ENCODE measurements at regions not wholly inside any gene's neighbourhood (a gene's known extent, or its start where the extent isn't known, plus 50 kb on each side); places are given as distances from the start of the nearest gene placed in this dataset.
"Not testable (repeated sequence)": the region's sequence is repeated elsewhere in the genome, so short reads cannot be mapped to it uniquely, and the experiment has no call there.

DNA sequence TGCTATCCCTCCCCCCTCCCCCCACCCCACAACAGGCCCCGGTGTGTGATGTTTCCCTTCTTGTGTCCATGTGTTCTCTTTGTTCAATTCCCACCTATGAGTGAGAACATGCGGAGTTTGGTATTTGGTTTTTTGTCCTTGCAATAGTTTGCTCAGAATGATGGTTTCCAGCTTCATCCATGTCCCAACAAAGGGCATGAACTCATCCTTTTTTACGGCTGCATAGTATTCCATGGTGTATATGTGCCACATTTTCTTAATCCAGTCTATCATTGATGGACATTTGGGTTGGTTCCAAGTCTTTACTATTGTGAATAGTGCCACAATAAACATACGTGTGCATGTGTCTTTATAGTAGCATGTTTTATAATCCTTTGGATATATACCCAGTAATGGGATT is 98.3 kb upstream of the DPH5 start:
- DNase-seq (ENCODE audit: low spot score), result not testable (repeated sequence)

DNA sequence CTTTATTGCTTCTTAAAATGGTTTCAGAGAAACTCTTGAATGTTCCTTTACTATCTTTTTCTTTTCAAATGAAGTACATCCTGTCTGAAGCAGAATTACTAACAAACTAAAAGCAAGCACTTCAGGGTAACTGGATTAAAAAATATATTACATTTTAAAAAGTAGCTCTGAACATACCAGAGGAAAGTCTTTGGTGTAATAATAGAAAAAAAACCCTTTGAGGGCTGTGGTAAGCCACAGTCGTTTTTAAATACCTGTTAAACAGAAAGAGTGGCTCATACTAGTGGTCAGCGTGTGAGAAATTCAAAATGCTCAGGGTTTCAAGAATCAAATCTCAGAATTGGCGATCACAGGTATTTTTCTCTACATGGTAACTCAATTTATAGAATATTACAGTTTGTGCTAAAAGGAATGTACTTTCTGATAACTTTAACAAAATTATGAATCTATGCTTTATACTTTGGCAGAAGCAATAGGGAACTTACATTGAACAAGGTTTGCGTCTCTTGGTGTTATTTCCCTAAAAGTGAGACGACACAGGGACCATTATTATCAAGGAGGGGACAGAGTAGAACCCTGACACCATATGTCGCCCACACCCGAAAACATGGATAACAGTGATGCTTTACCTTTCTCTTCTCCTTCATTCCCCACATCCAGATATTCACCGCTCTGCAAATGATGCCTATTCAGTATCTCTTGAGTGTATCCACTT is 97.0 kb upstream of the DPH5 start:
- no peak for DNase-seq (ENCODE audit: low spot score)

DNA sequence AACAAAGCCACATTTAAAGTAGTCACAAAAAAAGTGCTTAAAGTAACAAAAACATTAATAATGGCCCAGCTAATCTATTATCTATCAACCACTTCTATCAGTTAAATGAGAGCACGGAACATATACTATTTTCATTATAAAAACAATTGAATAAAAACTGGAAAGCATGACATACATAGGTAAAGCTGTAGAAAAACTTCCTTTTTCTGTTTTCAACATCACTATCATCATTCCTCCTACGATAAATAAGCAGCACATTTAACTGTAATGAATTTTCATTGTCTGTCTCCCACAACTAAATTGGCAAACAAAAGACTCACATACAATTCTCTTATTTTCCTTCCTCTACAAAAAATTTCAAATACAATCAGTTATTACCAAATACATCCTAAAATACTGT is 96.4 kb upstream of the DPH5 start:
- DNase-seq (ENCODE audit: low spot score), result no peak

DNA sequence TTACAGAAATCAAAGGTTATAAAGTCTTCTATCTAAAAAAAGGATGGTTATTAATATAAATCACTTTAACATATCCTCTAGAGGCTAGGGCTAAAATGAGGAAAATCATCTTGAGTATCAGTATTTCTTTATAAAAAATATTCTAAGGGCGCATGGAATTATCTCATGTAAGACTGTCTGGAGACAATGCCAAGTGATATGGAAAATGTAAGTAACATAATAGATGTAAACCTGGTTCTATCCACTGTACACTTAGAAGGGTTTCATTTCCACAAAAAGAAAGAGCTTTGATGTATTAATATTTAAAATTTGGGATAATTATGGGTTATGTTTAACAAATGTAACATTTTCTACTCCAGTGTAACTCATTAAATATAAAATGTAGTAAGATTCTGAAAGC is 95.9 kb upstream of the DPH5 start:
- peak; percentile 51 for DNase-seq (ENCODE audit: low spot score)

DNA sequence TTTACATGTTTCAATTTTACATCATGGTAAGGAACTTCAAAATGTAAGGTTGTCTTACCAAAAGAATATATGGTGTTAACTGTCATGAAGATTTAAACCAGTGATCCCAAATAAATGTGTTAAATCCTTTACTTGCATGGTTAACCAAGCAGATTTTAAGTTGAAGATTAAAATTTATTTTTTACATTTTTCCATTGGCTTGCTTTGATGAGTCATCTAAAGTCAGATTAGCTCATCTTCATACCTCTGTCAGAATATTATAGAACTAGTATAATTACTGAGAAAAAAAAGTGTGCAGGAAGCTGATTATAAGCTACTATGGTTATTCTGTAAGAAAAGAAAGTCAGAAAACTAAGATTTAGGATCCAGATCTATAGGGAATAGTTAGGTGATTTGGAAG is 95.3 kb upstream of the DPH5 start:
- no peak for DNase-seq (ENCODE audit: low spot score)

DNA sequence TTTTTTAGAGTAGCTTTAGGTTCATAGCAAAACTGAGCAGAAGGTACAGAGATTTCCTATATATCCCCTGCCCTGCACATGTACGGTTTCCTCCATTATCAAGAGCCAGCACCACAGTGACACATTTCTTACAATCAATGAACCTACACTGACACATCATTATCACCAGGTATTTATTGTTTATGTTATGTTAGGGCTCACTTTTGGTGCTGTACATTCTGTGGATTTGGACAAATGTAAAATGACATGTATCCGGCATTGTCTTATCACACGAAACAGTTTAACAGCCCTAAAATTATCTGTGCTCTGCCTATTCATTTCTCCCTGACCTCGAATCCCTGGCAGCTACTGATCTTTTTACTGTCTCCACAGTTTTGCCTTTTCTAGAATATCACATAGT is 93.7 kb upstream of the DPH5 start:
- no peak for DNase-seq (ENCODE audit: low spot score)

DNA sequence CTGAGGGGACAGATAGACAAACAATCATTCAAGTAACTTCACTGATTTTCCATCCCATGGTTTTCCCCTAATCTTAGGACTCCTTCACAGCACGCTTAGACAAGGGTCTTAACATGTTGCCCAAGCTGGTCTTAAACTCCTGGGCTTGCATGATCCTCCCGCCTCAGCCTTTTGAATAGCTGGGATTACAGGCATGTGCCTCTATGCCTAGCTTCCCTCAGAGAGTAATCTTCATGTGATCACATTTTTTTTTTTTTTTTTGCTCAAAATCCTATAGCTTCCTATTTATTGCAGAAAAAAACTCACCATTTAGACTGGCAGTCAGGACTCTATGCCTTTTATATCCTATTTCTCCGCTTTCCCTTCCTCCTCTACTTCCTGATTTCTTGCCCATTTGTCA is 90.4 kb upstream of the DPH5 start:
- no peak for DNase-seq (ENCODE audit: low spot score)

DNA sequence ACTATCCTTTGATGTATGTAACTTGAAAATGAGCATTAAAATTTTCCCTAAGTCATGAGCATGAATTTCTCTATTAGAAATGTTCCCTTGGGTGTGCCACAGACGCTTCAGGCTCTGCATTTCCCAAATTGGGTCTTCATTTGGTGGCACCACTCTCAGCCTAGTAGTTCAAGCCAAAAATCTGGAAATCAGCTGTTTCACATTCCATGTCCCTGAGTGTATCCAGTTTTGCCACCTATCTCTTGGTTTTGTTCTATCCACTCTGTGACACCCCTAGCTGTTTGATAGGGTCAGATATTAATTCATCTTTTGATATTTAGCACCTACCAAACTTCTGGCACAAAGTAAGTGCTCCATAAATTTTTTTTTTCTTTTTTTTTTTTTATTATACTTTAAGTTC is 89.5 kb upstream of the DPH5 start:
- no peak for DNase-seq (ENCODE audit: low spot score)

DNA sequence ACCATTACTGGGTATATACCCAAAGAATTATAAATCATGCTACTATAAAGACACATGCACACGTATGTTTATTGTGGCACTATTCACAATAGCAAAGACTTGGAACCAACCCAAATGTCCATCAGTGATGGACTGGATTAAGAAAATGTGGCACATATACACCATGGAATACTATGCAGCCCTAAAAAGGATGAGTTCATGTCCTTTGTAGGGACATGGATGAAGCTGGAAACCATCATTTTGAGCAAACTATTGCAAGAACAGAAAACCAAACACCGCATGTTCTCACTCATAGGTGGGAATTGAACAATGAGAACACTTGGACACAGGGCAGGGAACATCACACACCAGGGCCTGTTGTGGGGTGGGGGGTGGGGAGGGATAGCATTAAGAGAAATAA is 88.5 kb upstream of the DPH5 start:
- not testable (repeated sequence) for DNase-seq (ENCODE audit: low spot score)

DNA sequence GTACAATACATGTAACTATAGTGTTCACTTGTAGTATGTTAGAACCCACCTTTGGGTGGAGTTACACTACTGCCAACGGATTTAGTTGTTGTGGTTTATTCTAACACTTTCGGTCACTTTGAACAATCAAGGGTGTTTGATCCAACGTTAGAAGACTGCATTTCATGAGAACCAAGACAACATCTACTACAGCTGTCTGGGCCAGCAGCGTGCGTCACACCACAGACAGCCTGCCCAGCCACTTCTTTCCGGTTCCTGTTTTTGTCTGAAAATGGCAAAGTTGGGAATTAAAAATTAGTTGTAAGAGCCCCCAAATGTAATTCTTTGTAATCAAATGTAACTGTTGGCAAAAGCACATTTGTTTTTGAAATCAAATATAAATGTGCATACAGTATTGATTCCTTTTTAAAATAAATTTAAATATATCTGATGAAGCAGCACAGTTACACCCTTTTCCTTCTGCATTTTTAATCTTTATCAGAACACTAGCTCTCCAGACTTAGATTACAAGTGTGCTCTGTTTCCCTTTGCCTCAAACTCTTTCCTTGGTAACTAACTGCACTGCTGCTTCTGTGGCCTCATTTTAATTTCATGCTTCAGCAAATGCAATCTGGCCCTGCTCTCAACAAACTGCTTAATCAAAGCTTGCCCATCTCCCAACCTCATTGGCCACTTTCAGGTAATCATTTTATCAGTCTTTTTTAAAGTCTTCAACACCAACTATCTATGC is 86.6 kb upstream of the DPH5 start:
- DNase-seq (ENCODE audit: low spot score), result peak; percentile 40

DNA sequence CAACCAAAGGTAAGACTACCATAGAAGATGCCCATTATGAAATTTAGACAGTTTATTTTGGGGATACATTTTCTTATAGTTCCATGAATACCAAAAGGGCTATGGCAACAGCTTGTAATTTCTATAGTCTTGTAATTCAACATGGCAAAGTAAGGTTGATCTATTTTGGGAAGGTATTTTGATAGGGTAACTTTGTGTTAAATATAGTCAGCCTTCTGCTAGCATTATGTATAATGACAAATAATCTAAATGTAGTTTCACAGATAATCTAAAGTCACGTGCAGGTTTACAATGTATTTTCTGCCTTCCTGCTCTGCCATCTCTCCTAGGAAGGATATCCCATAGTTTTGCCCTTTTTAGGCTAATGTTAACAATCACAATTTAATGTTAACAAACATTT is 85.9 kb upstream of the DPH5 start:
- DNase-seq (ENCODE audit: low spot score), result no peak

DNA sequence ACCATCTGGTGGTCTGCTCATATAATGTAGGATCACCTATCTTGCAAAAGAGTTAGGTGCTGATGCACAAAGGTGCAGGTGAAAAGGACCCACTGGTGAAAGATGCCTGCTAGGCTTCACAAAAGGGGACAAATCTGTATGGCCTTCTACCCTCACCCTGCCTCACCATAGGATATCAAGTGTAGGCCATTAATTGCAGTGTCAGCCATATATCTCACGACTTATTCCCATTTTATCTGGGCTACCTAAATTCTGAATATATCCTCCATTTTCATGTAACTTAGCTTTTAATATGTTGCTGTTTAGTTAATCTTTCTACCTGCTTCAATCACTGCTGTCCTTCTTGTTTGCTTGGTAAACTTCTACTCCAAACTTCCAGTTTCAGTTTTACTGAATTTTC is 84.2 kb upstream of the DPH5 start:
- DNase-seq (ENCODE audit: low spot score), result no peak

DNA sequence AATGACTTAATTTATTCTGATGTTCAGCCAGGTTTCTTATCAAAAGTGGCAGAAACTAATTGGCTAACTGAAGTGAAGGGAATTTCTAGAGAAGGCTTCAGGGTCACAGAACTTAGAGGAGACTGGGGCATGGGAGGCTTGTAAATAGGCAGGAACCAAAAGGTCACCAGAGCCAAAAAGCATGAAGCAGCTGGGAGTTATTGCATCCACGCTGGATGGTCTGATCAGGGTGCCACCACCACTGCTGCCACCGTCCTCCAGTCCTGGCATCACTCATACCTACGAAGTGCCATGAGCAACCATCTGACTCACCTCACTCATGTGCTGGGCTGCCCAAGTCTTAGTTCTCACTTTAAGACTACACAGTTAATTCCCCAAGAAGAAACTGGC is 82.5 kb upstream of the DPH5 start:
- DNase-seq (ENCODE audit: low spot score), result no peak

DNA sequence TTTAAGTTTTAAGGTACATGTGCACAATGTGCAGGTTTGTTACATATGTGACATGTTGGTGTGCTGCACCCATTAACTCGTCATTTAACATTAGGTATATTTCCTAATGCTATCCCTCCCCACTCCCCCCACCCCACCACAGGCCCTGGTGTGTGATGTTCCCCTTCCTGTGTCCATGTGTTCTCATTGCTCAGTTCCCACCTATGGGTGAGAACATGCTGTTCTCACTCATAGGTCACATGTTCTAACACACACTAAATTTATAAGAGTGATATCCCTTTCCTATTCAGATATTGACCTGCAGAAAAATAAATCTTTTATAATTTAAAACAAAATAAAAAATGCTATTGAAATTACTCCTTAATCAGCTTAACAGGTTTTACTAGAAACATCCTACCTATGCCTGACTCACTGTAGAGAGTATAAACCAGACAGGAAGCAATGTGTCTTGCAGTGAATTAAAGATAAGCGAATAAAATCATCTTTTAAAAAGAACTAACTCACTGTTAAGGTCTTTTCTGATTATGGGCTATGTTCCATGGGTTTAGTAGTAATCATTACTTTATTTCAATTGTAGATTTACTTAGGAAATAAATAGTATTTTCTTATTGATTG is 82.0 kb upstream of the DPH5 start:
- DNase-seq (ENCODE audit: low spot score), result no peak

DNA sequence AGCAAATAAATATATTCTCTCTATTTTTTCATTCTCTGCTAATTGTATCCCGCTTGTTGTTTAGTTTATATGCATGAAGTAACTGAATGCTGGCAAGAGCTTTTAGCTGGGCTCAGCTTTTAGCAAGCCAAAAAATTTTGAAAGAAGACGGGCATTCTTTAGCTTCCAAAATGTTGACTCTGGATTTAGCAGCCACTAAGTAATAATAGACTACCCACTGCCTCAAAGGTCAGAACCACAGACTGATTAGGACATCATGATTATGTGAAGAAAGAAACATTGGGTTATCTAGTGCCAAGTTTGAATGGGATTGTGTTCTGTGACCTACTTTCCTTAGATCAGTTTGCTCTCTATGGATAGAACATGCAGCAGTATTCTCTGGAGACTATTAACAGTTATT is 80.3 kb upstream of the DPH5 start:
- no peak for DNase-seq (ENCODE audit: low spot score)

DNA sequence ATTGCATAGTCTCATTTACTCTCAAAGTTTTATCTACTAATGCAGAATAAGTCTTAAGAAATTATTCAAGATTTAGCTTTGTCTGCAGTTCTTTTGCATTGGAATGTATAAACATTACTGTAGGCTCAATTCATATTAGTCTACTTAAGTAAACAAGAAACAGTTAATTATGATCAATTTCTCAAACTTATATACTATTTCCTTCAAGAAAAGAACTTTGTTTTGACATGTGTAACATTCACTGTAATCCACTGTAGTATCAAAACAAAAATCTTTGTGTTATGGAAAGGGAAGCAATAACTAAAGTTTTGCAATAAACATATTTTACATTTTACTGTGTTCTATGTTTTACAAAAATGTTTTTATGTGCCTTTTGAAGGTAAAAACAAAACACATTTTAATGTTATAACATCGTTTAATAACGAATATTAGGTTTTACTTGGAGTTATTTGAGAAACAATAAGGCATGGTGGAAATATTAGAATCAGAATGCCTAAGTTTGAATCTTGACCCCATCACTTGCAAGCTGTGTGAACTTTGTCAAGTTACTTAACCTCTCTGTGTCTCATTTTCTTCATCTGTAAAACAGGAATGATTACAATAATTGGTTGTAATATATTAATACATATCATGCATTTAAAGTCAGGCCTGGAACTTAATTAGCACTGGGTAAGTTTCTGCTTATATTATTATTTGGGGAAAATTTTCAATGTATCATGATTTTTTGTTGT is 77.0 kb upstream of the DPH5 start:
- no peak for DNase-seq (ENCODE audit: low spot score)

DNA sequence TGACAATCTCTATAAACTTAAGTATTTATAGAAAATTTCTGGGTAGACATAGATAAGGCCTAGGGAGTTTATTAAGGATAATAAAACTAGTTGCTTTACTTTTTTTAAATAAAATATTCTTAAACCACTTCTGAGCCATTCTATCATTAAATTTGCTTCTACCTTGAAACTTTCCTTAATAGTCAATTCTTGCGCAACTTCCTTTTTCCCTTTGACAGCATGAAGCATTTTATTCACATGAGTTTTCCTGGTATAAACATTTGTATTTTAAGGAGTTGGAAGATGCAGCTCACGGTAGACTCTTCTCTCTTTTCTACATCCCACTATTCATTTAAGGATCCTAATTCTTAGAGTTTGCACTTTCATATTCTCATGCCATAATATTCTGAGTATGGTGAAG is 75.8 kb upstream of the DPH5 start:
- no peak for DNase-seq (ENCODE audit: low spot score)

DNA sequence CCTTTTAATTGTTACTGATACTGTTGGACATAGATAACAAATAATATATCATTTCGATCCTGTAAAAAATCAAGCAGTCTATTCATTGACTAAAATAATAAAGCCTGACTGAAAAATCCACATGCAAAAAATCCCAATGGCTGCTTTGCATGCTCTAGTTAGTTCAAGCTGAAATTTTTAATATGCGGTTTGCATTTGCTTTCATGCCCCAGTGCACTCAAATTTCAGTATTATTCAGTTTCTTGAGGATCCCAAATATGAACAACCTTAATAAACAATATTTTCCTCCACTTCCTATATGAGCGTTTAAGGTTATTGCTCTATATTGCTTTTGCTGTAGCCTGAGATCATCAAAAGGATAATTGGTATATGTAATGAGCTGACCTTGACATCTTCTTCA is 75.1 kb upstream of the DPH5 start:
- no peak for DNase-seq (ENCODE audit: low spot score)

DNA sequence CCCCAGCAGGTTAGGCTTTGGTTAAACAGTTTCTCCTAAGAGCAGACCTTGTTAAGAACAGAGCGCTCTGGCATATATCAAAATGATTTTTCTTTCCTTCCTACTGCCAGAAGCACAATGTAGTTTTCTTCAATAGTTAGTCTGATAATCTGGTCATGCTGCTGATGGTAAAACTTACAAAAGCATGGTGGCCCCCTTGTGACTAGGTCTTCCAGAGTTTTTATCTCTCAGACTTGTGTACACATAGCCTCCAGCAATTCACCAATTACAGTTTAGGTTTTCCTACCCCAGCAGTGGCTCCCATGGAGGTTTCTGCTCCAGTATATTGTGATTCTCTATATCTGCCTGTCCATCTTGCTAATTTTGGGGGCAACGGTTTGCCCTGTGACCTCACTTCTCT is 73.3 kb upstream of the DPH5 start:
- DNase-seq (ENCODE audit: low spot score), result no peak

DNA sequence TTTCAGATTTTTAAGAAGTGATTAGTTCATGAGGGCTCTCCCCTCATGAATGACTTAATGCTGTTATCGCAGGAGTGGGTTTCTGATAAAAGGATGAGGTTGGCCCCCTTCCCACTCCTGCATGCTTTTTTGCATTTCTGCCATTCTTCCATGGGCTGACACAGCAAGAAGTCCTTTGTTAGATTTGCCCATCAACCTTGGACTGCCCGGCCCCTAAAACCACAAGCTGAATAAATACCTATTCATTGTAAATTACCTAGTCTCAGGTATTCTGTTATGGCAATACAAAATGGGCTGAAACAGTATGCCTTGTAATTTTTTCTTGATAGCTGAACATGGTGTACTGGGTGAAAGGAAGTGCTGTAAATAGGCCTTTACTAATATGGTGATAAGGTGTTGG is 72.7 kb upstream of the DPH5 start:
- no peak for DNase-seq (ENCODE audit: low spot score)

DNA sequence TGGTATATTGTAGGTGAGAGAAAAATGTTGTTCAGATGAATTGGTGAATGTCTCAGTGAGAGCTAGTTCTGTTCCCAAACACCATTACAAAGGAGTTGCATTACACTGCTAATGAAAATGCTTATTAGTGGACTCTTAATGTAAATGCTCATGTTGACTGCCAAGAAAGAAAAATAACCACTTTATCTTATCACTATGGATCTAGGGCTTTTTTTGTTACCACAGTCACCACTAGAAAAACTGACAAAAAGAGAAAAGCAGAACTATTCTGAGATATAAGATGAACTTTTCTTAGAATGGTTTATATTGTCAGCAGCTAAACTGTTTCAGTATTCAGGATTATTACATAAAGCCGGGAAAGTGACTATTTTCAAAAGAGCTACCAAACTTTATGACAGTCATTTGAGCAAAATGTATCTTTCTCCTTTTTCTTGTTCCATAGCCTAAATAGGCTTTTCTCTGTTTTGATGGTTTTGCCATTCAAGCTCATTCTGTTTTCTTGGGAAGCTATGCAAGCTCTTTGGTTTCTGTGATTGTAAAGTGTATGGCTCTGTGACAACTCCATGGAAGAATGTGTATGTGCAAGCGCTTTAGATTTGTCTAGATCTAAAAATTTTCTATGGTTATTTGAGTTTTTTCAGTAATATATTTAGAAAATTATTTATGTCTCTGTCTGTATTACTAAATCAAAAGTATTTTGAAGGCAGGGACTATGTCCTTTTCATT is 64.2 kb upstream of the DPH5 start:
- DNase-seq (ENCODE audit: low spot score), result peak; percentile 55

DNA sequence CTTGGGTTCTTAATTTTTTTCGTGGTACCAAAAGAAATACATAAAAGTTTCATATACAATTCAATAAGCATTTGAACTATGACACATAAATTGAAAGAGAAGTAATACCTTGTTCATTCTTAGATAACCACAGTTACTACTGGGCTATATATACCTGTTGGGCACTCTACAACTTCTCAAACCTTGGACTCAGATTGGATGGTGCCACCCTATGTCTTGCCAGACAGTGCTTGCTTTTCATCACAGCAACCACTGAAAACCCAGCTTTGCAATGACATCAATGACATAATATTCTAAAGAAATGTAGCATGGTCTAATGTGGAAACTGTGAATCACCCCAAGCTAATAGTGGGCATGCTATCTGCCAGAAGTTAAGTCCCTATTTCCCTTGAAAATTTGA is 62.8 kb upstream of the DPH5 start:
- no peak for DNase-seq (ENCODE audit: low spot score)
